Brain microvascular endothelial cell (primary cell): ENCODE measurements at regions not wholly inside any gene's neighbourhood (a gene's known extent, or its start where the extent isn't known, plus 50 kb on each side); places are given as distances from the start of the nearest gene placed in this dataset.

Experiments used
- DNase-seq: peaks from one replicate; pipeline ENCODE4 v3.0.0-alpha.2; 2020
- H3K27ac ChIP-seq: fragments of 250-450 bp; sonication (Bioruptor Pico); 2 replicates; pipeline ENCODE4 v1.5.1; 2020; ENCODE audit warnings: mild to moderate bottlenecking, moderate library complexity
- H3K27me3 ChIP-seq: fragments of 250-450 bp; sonication (Bioruptor Pico); replicated peaks from 2 replicates; pipeline ENCODE4 v1.5.1; 2020; ENCODE audit warnings: mild to moderate bottlenecking
- H3K36me3 ChIP-seq: fragments of 250-450 bp; sonication (Bioruptor Pico); replicated peaks from 2 replicates; pipeline ENCODE4 v1.5.1; 2020; ENCODE audit warnings: mild to moderate bottlenecking
- H3K4me3 ChIP-seq: 2 replicates; pipeline ENCODE4 v1.5.1; 2011; ENCODE audit warnings: low read depth, mild to moderate bottlenecking, control low read depth, low read length, moderate library complexity
- CTCF ChIP-seq: IDR thresholded peaks from 2 replicates; pipeline ENCODE4 v1.5.1; 2011; ENCODE audit warnings: low read depth, mild to moderate bottlenecking, moderate library complexity, low read length, control low read depth, inconsistent platforms; ENCODE audit errors: missing control alignments
- in situ Hi-C: cut with HindIII; loops from 2 replicates; pipeline ENCODE4 v1.10.0; 2017; ENCODE audit warnings: low sequenced_read_pairs, low pct_ligation_motif_present

GRCh38 chr14:84036840-84037239 is 1493.1 kb upstream of the FLRT2 start:
- no peaks in the 10 kb centered on the region for H3K27me3 ChIP-seq
- no peaks in the 10 kb centered on the region for H3K36me3 ChIP-seq
- peak; percentile 83 for DNase-seq
- H3K4me3 ChIP-seq: no peak overlapping the region
- in situ Hi-C loops: no loop called here
- TF ChIP-seq CTCF: no peak
- peak overlapping the region; percentile 70 for H3K27ac ChIP-seq

GRCh38 chr14:84037593-84037992 is 1492.4 kb upstream of the FLRT2 start:
- in situ Hi-C loops: no loop called here
- no peak for TF ChIP-seq CTCF
- Histone ChIP-seq H3K36me3 (no peaks in the 10 kb centered on the region), H3K27me3 (no peaks in the 10 kb centered on the region), H3K27ac (no peak overlapping the region), H3K4me3 (no peak overlapping the region)
- DNase-seq: no peak

GRCh38 chr14:84040101-84040500 is 1489.8 kb upstream of the FLRT2 start:
- DNase-seq: no peak
- no peak overlapping the region for H3K4me3 ChIP-seq
- in situ Hi-C loops: no loop called here
- no peak for TF ChIP-seq CTCF
- no peaks in the 10 kb centered on the region for H3K36me3 ChIP-seq
- no peak overlapping the region for H3K27ac ChIP-seq
- no peaks in the 10 kb centered on the region for H3K27me3 ChIP-seq

- TF ChIP-seq CTCF: no peak
- H3K4me3 ChIP-seq: no peak overlapping the region
- no peaks in the 10 kb centered on the region for H3K36me3 ChIP-seq
- peak; percentile 28 for DNase-seq
- no peak overlapping the region for H3K27ac ChIP-seq
- no peaks in the 10 kb centered on the region for H3K27me3 ChIP-seq
- in situ Hi-C loops: no loop called here
Observed at GRCh38 chr14:84041421-84041820, 1488.5 kb upstream of the FLRT2 start.

- no peak for DNase-seq
- in situ Hi-C loops: no loop called here
- no peak overlapping the region for H3K27ac ChIP-seq
- TF ChIP-seq CTCF: no peak
- H3K4me3 ChIP-seq: no peak overlapping the region
- H3K36me3 ChIP-seq: no peaks in the 10 kb centered on the region
- H3K27me3 ChIP-seq: no peaks in the 10 kb centered on the region
Observed at GRCh38 chr14:84042992-84043391, 1487.0 kb upstream of the FLRT2 start.

GRCh38 chr14:84064316-84065125 is 1465.4 kb upstream of the FLRT2 start:
- in situ Hi-C loops: no loop called here
- Histone ChIP-seq H3K27ac (no peak overlapping the region), H3K27me3 (no peaks in the 10 kb centered on the region), H3K4me3 (no peak overlapping the region), H3K36me3 (no peaks in the 10 kb centered on the region)
- no peak for DNase-seq
- TF ChIP-seq CTCF: no peak
